ENCODE measurements at regions not wholly inside any gene's neighbourhood (a gene's known extent, or its start where the extent isn't known, plus 50 kb on each side); places are given as distances from the start of the nearest gene placed in this dataset.
A peak's percentile ranks its signal among the peaks of the same experiment; 100 is the strongest.

DNA sequence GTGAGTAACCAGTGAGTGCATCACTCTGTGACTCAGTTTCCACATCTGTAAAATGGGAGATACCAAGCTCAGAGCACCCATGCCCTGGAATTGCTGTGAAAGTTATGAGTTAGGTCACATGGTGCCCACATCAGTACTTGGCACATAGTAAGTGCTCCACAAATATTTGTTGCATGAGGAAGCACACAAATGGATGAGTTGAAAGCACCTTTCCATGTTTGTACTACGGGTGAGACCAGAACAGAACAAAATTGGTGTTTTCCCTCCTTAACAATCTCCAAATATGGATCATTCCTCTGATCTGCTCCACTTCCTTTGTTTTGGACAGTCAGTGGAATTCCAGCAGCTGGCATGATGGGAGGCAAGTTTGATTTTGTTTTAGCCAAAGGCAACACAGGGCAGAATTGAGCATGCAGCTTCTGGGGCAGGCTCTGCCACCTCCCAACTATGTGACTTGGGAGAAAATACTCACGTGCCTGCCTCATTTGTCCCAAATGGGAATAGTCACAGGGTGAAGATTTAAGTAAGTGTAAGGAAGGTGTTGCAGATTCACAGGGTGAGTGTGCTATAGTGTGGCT, 503.7 kb upstream of the SULF2 start:
- DNase-seq (ENCODE audit: low read depth) = no peak
- Histone ChIP-seq H3K27me3 (ENCODE audit: control insufficient read depth, insufficient read depth, low read length) (no peaks in the 10 kb centered on the region), H3K36me3 (ENCODE audit: control insufficient read depth, insufficient read depth, low read length) (no peaks in the 10 kb centered on the region), H3K4me3 (ENCODE audit: low read depth, low read length) (no peak overlapping the region)
- TF ChIP-seq, protein P1, sequence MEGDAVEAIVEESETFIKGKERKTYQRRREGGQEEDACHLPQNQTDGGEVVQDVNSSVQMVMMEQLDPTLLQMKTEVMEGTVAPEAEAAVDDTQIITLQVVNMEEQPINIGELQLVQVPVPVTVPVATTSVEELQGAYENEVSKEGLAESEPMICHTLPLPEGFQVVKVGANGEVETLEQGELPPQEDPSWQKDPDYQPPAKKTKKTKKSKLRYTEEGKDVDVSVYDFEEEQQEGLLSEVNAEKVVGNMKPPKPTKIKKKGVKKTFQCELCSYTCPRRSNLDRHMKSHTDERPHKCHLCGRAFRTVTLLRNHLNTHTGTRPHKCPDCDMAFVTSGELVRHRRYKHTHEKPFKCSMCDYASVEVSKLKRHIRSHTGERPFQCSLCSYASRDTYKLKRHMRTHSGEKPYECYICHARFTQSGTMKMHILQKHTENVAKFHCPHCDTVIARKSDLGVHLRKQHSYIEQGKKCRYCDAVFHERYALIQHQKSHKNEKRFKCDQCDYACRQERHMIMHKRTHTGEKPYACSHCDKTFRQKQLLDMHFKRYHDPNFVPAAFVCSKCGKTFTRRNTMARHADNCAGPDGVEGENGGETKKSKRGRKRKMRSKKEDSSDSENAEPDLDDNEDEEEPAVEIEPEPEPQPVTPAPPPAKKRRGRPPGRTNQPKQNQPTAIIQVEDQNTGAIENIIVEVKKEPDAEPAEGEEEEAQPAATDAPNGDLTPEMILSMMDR (IDR thresholded peaks at IDR 0.05; ENCODE audit: insufficient read depth, low read length, poor library complexity, severe bottlenecking) = no peak

DNA sequence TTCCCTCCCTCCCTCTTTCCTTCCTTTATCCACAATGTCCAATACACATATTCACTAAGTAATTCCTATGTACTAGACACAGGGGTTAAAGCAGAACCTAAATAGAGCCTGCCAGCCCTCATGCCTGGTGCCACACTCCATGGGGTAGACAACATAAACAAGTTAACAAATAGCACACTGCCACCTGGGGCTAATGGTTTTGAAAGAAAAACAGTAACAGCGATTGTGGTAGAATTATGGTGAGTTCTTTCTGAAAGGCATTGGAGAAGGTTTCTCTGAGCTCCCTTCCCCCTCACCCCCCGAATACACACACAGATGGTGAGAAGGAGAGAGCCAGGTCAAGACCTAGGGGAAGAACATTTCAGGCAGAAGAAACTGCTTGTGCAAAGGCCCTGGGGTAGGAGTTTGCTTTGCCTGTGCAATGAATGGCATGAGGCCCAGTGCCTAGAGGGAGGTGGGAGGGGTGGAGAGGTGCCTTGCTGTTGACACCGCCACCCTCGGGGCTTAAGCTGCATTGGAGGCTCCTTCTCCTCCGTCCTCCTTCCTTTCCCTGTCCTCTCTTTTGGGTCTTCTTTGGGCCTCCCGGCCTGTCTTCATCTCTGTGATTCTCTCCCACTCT, 502.4 kb upstream of the SULF2 start:
- no peak overlapping the region for H3K4me3 ChIP-seq (ENCODE audit: low read depth, low read length)
- TF ChIP-seq, protein P1 (IDR thresholded peaks at IDR 0.05; ENCODE audit: insufficient read depth, low read length, poor library complexity, severe bottlenecking) = no peak
- H3K27me3 ChIP-seq (ENCODE audit: control insufficient read depth, insufficient read depth, low read length) = no peaks in the 10 kb centered on the region
- DNase-seq (ENCODE audit: low read depth) = no peak
- no peaks in the 10 kb centered on the region for H3K36me3 ChIP-seq (ENCODE audit: control insufficient read depth, insufficient read depth, low read length)

DNA sequence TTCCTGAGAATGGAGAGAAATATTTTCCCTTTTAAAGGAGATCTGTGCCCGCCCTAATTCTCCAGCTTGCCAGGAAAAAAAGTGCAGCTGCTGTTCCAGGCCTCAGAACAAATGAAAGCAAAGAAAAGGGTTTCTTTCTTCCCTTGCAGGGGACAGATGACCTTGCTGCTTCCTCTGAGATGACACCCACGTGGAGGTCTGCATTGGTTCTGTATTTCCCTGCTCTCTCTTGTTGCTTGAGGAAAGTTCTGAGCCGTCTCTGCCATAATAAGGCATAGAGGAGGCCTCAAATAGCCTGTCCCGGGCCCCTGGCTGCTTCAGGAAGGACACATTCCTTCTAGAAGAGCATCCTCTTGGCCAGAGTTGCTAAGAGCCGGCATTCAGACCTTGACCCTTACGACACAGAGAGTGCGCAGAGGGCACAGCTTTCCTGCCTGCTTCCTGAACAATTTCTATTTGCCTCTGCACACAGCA, 501.8 kb upstream of the SULF2 start:
- DNase-seq (ENCODE audit: low read depth) = no peak
- TF ChIP-seq, protein P1 (IDR thresholded peaks at IDR 0.05; ENCODE audit: insufficient read depth, low read length, poor library complexity, severe bottlenecking) = no peak
- Histone ChIP-seq H3K27me3 (ENCODE audit: control insufficient read depth, insufficient read depth, low read length) (no peaks in the 10 kb centered on the region), H3K36me3 (ENCODE audit: control insufficient read depth, insufficient read depth, low read length) (no peaks in the 10 kb centered on the region), H3K4me3 (ENCODE audit: low read depth, low read length) (no peak overlapping the region)

GRCh38 chr20:48286601-48287000, 501.3 kb upstream of the SULF2 start:
- no peak overlapping the region for H3K4me3 ChIP-seq (ENCODE audit: low read depth, low read length)
- H3K36me3 ChIP-seq (ENCODE audit: control insufficient read depth, insufficient read depth, low read length) = no peaks in the 10 kb centered on the region
- TF ChIP-seq, protein P1 (IDR thresholded peaks at IDR 0.05; ENCODE audit: insufficient read depth, low read length, poor library complexity, severe bottlenecking) = no peak
- H3K27me3 ChIP-seq (ENCODE audit: control insufficient read depth, insufficient read depth, low read length) = no peaks in the 10 kb centered on the region
- DNase-seq (ENCODE audit: low read depth) = no peak

DNA sequence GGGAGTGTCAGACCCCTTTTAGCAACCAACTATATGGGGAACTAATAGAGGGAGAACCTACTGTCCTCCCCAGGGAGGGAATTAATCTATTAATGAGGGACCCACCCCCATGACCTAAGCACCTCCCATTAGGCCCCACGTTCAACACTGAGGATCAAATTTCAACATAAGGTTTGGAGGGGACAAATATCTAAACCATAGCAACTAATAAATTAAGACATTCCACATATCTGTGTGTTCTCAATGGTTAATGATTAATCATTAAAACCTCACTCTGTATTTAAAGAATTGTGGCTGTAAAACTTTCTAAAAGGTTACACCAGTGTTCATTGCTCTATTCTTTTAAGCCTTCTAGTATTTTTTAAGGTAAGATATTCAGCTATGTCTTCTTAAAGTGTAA, 500.4 kb upstream of the SULF2 start:
- TF ChIP-seq, protein P1 (IDR thresholded peaks at IDR 0.05; ENCODE audit: insufficient read depth, low read length, poor library complexity, severe bottlenecking) = no peak
- Histone ChIP-seq H3K27me3 (ENCODE audit: control insufficient read depth, insufficient read depth, low read length) (no peaks in the 10 kb centered on the region), H3K36me3 (ENCODE audit: control insufficient read depth, insufficient read depth, low read length) (no peaks in the 10 kb centered on the region), H3K4me3 (ENCODE audit: low read depth, low read length) (no peak overlapping the region)
- DNase-seq (ENCODE audit: low read depth) = peak; percentile 41

DNA sequence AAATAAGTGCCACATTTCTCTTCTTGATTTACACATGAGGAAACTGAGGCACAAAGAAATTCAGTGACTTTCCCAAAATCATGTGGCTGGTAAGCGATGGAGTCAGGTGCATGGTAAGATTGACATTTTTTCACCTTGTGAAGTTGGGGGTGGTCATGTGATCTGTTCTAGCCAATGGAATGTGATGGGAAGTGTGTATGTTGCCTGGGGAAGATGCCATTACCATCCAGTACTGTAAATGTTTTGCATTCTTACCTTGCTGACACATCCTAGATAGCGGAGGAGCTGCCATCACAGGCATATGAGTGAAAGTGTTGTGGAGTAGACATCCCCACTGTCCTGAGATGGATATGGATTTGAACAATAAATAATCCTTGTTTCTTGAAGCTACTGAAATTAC, 499.6 kb upstream of the SULF2 start:
- no peak overlapping the region for H3K4me3 ChIP-seq (ENCODE audit: low read depth, low read length)
- TF ChIP-seq, protein P1 (IDR thresholded peaks at IDR 0.05; ENCODE audit: insufficient read depth, low read length, poor library complexity, severe bottlenecking) = no peak
- peak; percentile 53 for DNase-seq (ENCODE audit: low read depth)
- no peaks in the 10 kb centered on the region for H3K27me3 ChIP-seq (ENCODE audit: control insufficient read depth, insufficient read depth, low read length)
- H3K36me3 ChIP-seq (ENCODE audit: control insufficient read depth, insufficient read depth, low read length) = no peaks in the 10 kb centered on the region
